ENCODE measurements at regions not wholly inside any gene's neighbourhood (a gene's known extent, or its start where the extent isn't known, plus 50 kb on each side); places are given as distances from the start of the nearest gene placed in this dataset.

- H3K4me3 ChIP-seq (ENCODE audit: low read depth, low read length), result no peak overlapping the region
- DNase-seq (ENCODE audit: low read depth), result no peak
- TF ChIP-seq CTCF (IDR thresholded peaks at IDR 0.05; ENCODE audit: control insufficient read depth, extremely low read depth, insufficient read depth), result no peak
Measured at GRCh38 chr4:136183513-136183912, 1348.8 kb downstream of the PCDH18 start.

- no peak for TF ChIP-seq CTCF (IDR thresholded peaks at IDR 0.05; ENCODE audit: control insufficient read depth, extremely low read depth, insufficient read depth)
- no peak for DNase-seq (ENCODE audit: low read depth)
- H3K4me3 ChIP-seq (ENCODE audit: low read depth, low read length), result no peak overlapping the region
Measured at GRCh38 chr4:136156947-136157346, 1375.3 kb downstream of the PCDH18 start.

GRCh38 chr4:136150046-136150445, 1382.2 kb downstream of the PCDH18 start:
- no peak for TF ChIP-seq CTCF (IDR thresholded peaks at IDR 0.05; ENCODE audit: control insufficient read depth, extremely low read depth, insufficient read depth)
- DNase-seq (ENCODE audit: low read depth), result no peak
- no peak overlapping the region for H3K4me3 ChIP-seq (ENCODE audit: low read depth, low read length)

- DNase-seq (ENCODE audit: low read depth), result no peak
- TF ChIP-seq CTCF (IDR thresholded peaks at IDR 0.05; ENCODE audit: control insufficient read depth, extremely low read depth, insufficient read depth), result no peak
- H3K4me3 ChIP-seq (ENCODE audit: low read depth, low read length), result no peak overlapping the region
Measured at GRCh38 chr4:136136601-136137000, 1395.7 kb downstream of the PCDH18 start.

GRCh38 chr4:136124251-136124745, 1408.0 kb downstream of the PCDH18 start:
- TF ChIP-seq CTCF (IDR thresholded peaks at IDR 0.05; ENCODE audit: control insufficient read depth, extremely low read depth, insufficient read depth), result no peak
- H3K4me3 ChIP-seq (ENCODE audit: low read depth, low read length), result no peak overlapping the region
- no peak for DNase-seq (ENCODE audit: low read depth)

- no peak for TF ChIP-seq CTCF (IDR thresholded peaks at IDR 0.05; ENCODE audit: control insufficient read depth, extremely low read depth, insufficient read depth)
- H3K4me3 ChIP-seq (ENCODE audit: low read depth, low read length), result no peak overlapping the region
- DNase-seq (ENCODE audit: low read depth), result no peak
Measured at GRCh38 chr4:136121426-136121825, 1410.9 kb downstream of the PCDH18 start.

- TF ChIP-seq CTCF (IDR thresholded peaks at IDR 0.05; ENCODE audit: control insufficient read depth, extremely low read depth, insufficient read depth), result no peak
- no peak for DNase-seq (ENCODE audit: low read depth)
- H3K4me3 ChIP-seq (ENCODE audit: low read depth, low read length), result no peak overlapping the region
Measured at GRCh38 chr4:136113921-136114320, 1418.4 kb downstream of the PCDH18 start.

Measured in LNCaP clone FGC (cell line).